Sigmoid colon (tissue), 4 donors: ENCODE measurements at regions not wholly inside any gene's neighbourhood (a gene's known extent, or its start where the extent isn't known, plus 50 kb on each side); places are given as distances from the start of the nearest gene placed in this dataset.

Experiments
- CTCF ChIP-seq, 4 experiments: fragments of 450-650 bp in 3 of 4; fragments of 200-600 bp in 1 of 4; IDR thresholded peaks; one replicate each; pipeline ENCODE4 v1.5.1; 2016 to 2019; ENCODE audit warnings: antibody characterized with exemption in 4 of 4, mild to moderate bottlenecking in 3 of 4, moderate library complexity in 2 of 4
- EP300 ChIP-seq, 4 donors: sonication (generic); formaldehyde crosslinking; IDR thresholded peaks; one replicate each; pipeline ENCODE4 v1.6.1; 2017; ENCODE audit warnings: antibody characterized with exemption in 4 of 4
- POLR2A ChIP-seq, 2 donors: fragments of 450-650 bp; IDR thresholded peaks; one replicate each; pipeline ENCODE4 v1.6.1; 2016; ENCODE audit warnings: antibody characterized with exemption in 2 of 2, mild to moderate bottlenecking in 2 of 2, moderate library complexity in 2 of 2

GRCh38 chrX:117713411-117713810 is 403.2 kb downstream of the KLHL13 start:
- no peak for TF ChIP-seq CTCF (IDR thresholded peaks at IDR 0.05)
- no peak for TF ChIP-seq POLR2A (IDR thresholded peaks at IDR 0.05)
- TF ChIP-seq EP300 (IDR thresholded peaks at IDR 0.05): no peak
